ENCODE measurements at regions not wholly inside any gene's neighbourhood (a gene's known extent, or its start where the extent isn't known, plus 50 kb on each side); places are given as distances from the start of the nearest gene placed in this dataset.

DNA sequence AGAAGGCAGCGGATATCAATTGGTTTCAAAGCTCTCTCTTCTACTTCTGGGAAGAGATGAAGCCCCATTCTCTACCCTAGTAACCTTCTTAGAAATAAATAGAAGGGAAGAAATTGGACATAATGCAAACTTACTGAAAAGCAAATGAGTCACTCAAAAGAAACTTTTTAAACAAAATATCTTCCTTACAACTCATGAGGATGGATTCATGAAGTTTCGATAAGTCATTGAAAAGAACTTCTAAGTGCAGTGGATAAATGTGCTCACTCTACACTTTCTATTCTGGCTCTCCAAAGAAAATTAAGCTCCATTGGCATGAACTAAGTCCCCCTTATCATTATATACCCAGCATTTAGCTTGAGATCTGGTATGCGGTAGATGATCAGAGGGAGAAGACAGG, 899.5 kb downstream of the RPS29 start:
- Histone ChIP-seq H3K4me3 (ENCODE audit: low read depth, low read length) (no peak overlapping the region), H3K36me3 (ENCODE audit: control insufficient read depth in 2 of 2, insufficient read depth in 1 of 2, low read length in 2 of 2) (no peaks in the 10 kb centered on the region), H3K27ac (ENCODE audit: extremely low read depth, low read depth, low read length) (no peak overlapping the region), H3K4me1 (ENCODE audit: control insufficient read depth, insufficient read depth, low read length) (no peaks in the 10 kb centered on the region), H3K9me3 (ENCODE audit: control insufficient read depth, insufficient read depth, low read depth, low read length) (no peaks in the 10 kb centered on the region)
- TF ChIP-seq OSR2 (tag by site-specific recombination; IDR thresholded peaks at IDR 0.05) (no peak), ZNF76 (tag by site-specific recombination; IDR thresholded peaks at IDR 0.05; ENCODE audit: borderline replicate concordance, low read depth) (no peak), ZBTB7A (tag by site-specific recombination; IDR thresholded peaks at IDR 0.05; ENCODE audit: low read depth) (no peak), ZNF404 (tag by site-specific recombination; IDR thresholded peaks at IDR 0.05) (no peak), ZNF837 (tag by site-specific recombination; IDR thresholded peaks at IDR 0.05) (no peak)
- ChIA-PET POLR2A (no interaction called here), CTCF (no interaction called here)

DNA sequence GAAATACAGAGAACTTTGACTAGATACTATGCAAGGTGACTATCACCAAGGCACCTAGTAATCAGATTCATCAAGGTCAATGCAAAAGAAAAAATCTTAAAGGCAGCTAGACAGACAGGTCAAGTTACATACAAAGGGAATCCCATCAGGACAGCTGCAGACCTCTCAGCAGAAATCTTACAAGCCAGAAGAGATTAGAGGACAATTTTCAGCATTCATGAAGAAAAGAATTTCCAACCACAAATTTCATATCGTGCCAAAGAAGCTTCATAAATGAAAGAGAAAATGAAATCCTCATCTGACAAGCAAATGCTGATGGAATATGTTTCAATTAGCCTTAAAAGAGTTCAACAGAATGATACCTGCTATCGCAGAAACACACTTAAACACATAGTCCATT, 913.7 kb downstream of the RPS29 start:
- Histone ChIP-seq H3K4me1 (ENCODE audit: control insufficient read depth, insufficient read depth, low read length) (no peaks in the 10 kb centered on the region), H3K36me3 (ENCODE audit: control insufficient read depth in 2 of 2, insufficient read depth in 1 of 2, low read length in 2 of 2) (no peaks in the 10 kb centered on the region), H3K4me3 (ENCODE audit: low read depth, low read length) (no peak overlapping the region), H3K27ac (ENCODE audit: extremely low read depth, low read depth, low read length) (no peak overlapping the region), H3K9me3 (ENCODE audit: control insufficient read depth, insufficient read depth, low read depth, low read length) (no peaks in the 10 kb centered on the region)
- ChIA-PET CTCF (no interaction called here), POLR2A (no interaction called here)
- no peak for TF ChIP-seq ZNF146 (tag by site-specific recombination; IDR thresholded peaks at IDR 0.05)
- TF ChIP-seq ZNF610 (tag by site-specific recombination; IDR thresholded peaks at IDR 0.05; ENCODE audit: borderline replicate concordance), result no peak
- no peak for TF ChIP-seq ZNF10 (tag by site-specific recombination; IDR thresholded peaks at IDR 0.05)
- no peak for TF ChIP-seq OSR2 (tag by site-specific recombination; IDR thresholded peaks at IDR 0.05)
- no peak for TF ChIP-seq SP7 (tag by site-specific recombination; IDR thresholded peaks at IDR 0.05)
- no peak for TF ChIP-seq ZNF561 (tag by site-specific recombination; IDR thresholded peaks at IDR 0.05; ENCODE audit: borderline replicate concordance)
- TF ChIP-seq ZNF37A (tag by site-specific recombination; IDR thresholded peaks at IDR 0.05), result no peak
- TF ChIP-seq, protein P1, sequence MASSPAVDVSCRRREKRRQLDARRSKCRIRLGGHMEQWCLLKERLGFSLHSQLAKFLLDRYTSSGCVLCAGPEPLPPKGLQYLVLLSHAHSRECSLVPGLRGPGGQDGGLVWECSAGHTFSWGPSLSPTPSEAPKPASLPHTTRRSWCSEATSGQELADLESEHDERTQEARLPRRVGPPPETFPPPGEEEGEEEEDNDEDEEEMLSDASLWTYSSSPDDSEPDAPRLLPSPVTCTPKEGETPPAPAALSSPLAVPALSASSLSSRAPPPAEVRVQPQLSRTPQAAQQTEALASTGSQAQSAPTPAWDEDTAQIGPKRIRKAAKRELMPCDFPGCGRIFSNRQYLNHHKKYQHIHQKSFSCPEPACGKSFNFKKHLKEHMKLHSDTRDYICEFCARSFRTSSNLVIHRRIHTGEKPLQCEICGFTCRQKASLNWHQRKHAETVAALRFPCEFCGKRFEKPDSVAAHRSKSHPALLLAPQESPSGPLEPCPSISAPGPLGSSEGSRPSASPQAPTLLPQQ (tag by site-specific recombination; IDR thresholded peaks at IDR 0.05), result no peak
- no peak for TF ChIP-seq ZNF423 (tag by site-specific recombination; IDR thresholded peaks at IDR 0.05)
- no peak for TF ChIP-seq PRDM1 (tag by site-specific recombination; IDR thresholded peaks at IDR 0.05)
- TF ChIP-seq ZIC2 (tag by site-specific recombination; IDR thresholded peaks at IDR 0.05), result no peak
- TF ChIP-seq, protein P2, sequence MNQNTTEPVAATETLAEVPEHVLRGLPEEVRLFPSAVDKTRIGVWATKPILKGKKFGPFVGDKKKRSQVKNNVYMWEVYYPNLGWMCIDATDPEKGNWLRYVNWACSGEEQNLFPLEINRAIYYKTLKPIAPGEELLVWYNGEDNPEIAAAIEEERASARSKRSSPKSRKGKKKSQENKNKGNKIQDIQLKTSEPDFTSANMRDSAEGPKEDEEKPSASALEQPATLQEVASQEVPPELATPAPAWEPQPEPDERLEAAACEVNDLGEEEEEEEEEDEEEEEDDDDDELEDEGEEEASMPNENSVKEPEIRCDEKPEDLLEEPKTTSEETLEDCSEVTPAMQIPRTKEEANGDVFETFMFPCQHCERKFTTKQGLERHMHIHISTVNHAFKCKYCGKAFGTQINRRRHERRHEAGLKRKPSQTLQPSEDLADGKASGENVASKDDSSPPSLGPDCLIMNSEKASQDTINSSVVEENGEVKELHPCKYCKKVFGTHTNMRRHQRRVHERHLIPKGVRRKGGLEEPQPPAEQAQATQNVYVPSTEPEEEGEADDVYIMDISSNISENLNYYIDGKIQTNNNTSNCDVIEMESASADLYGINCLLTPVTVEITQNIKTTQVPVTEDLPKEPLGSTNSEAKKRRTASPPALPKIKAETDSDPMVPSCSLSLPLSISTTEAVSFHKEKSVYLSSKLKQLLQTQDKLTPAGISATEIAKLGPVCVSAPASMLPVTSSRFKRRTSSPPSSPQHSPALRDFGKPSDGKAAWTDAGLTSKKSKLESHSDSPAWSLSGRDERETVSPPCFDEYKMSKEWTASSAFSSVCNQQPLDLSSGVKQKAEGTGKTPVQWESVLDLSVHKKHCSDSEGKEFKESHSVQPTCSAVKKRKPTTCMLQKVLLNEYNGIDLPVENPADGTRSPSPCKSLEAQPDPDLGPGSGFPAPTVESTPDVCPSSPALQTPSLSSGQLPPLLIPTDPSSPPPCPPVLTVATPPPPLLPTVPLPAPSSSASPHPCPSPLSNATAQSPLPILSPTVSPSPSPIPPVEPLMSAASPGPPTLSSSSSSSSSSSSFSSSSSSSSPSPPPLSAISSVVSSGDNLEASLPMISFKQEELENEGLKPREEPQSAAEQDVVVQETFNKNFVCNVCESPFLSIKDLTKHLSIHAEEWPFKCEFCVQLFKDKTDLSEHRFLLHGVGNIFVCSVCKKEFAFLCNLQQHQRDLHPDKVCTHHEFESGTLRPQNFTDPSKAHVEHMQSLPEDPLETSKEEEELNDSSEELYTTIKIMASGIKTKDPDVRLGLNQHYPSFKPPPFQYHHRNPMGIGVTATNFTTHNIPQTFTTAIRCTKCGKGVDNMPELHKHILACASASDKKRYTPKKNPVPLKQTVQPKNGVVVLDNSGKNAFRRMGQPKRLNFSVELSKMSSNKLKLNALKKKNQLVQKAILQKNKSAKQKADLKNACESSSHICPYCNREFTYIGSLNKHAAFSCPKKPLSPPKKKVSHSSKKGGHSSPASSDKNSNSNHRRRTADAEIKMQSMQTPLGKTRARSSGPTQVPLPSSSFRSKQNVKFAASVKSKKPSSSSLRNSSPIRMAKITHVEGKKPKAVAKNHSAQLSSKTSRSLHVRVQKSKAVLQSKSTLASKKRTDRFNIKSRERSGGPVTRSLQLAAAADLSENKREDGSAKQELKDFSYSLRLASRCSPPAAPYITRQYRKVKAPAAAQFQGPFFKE (tag by site-specific recombination; IDR thresholded peaks at IDR 0.05; ENCODE audit: borderline replicate concordance), result no peak
- TF ChIP-seq, protein P3, sequence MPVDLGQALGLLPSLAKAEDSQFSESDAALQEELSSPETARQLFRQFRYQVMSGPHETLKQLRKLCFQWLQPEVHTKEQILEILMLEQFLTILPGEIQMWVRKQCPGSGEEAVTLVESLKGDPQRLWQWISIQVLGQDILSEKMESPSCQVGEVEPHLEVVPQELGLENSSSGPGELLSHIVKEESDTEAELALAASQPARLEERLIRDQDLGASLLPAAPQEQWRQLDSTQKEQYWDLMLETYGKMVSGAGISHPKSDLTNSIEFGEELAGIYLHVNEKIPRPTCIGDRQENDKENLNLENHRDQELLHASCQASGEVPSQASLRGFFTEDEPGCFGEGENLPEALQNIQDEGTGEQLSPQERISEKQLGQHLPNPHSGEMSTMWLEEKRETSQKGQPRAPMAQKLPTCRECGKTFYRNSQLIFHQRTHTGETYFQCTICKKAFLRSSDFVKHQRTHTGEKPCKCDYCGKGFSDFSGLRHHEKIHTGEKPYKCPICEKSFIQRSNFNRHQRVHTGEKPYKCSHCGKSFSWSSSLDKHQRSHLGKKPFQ (tag by site-specific recombination; IDR thresholded peaks at IDR 0.05), result no peak
- TF ChIP-seq ZNF768 (tag by site-specific recombination; IDR thresholded peaks at IDR 0.05), result no peak
- no peak for TF ChIP-seq GLIS2 (tag by site-specific recombination; IDR thresholded peaks at IDR 0.05)
